ENCODE measurements at regions not wholly inside any gene's neighbourhood (a gene's known extent, or its start where the extent isn't known, plus 50 kb on each side); places are given as distances from the start of the nearest gene placed in this dataset.

DNA sequence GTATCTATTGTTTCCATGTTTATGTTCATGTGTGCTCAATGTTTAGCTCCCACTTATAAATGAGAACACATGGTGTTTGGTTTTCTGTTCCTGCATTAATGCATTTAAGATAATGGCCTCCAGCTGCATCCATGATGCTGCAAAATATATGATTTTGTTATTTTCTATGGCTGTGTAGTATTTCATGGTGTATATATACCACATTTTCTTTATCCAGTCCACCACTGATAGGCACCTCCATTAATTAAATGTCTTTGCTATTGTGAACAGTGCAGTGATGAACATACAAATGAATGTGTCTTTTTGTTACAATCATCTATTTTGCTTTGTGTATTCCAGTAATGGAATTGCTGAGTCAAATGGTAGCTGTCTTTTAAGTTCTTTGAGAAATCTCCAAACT lies 329.4 kb upstream of the MAGI2 start:
- intact Hi-C loops (cut with DNase I) = no loop called here
- TF ChIP-seq, protein P1, sequence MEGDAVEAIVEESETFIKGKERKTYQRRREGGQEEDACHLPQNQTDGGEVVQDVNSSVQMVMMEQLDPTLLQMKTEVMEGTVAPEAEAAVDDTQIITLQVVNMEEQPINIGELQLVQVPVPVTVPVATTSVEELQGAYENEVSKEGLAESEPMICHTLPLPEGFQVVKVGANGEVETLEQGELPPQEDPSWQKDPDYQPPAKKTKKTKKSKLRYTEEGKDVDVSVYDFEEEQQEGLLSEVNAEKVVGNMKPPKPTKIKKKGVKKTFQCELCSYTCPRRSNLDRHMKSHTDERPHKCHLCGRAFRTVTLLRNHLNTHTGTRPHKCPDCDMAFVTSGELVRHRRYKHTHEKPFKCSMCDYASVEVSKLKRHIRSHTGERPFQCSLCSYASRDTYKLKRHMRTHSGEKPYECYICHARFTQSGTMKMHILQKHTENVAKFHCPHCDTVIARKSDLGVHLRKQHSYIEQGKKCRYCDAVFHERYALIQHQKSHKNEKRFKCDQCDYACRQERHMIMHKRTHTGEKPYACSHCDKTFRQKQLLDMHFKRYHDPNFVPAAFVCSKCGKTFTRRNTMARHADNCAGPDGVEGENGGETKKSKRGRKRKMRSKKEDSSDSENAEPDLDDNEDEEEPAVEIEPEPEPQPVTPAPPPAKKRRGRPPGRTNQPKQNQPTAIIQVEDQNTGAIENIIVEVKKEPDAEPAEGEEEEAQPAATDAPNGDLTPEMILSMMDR (IDR thresholded peaks at IDR 0.05; ENCODE audit: borderline replicate concordance, extremely low read depth, insufficient read depth) = no peak
- H3K9ac ChIP-seq (ENCODE audit: low read length in 3 of 3) = no peak overlapping the region

DNA sequence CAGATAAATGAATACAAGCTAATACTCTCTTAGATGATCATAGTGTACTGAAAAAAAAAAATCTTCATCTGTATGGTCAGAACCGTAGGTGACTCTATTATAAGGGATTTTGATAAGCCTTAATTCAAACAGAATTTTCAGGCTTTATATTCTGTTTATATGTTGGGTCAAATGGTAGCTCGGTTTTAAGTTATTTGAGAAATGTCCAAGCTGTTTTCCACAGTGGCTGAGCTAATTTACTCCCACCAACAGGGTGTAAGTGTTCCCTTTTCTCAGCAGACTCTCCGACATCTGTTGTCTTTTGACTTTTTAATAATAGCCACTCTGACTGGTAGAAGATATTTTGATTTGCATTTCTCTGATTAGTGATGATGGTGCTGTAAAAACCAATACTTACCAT lies 328.8 kb upstream of the MAGI2 start:
- TF ChIP-seq, protein P1 (IDR thresholded peaks at IDR 0.05; ENCODE audit: borderline replicate concordance, extremely low read depth, insufficient read depth) = no peak
- no peak overlapping the region for H3K4me3 ChIP-seq (ENCODE audit: low read length in 3 of 3)
- H3K36me3 ChIP-seq (ENCODE audit: control insufficient read depth in 2 of 3, insufficient read depth in 3 of 3, low read length in 3 of 3) = no peaks in the 10 kb centered on the region
- no peaks in the 10 kb centered on the region for H3K27me3 ChIP-seq (ENCODE audit: control insufficient read depth, insufficient read depth, low read length)
- intact Hi-C loops (cut with DNase I) = no loop called here
- H3K9ac ChIP-seq (ENCODE audit: low read length in 3 of 3) = no peak overlapping the region
- no peak overlapping the region for H3K27ac ChIP-seq (ENCODE audit: low read depth in 2 of 2, low read length in 2 of 2)
- FAIRE-seq (no peak), DNase-seq (peak in 2 of 5 donors; percentile 19 to 51)
- peaks cover 0 to 2% (median 0%) of the 10 kb centered on the region in 3 donors for H3K4me1 ChIP-seq (ENCODE audit: control insufficient read depth in 2 of 3, insufficient read depth in 2 of 3, low read depth in 1 of 3, low read length in 3 of 3)
- peaks cover 0 to 4% (median 0%) of the 10 kb centered on the region in 3 donors for H3K9me3 ChIP-seq (ENCODE audit: control insufficient read depth in 2 of 3, insufficient read depth in 1 of 3, low read length in 3 of 3)

More for the DNA sequence above, 329.4 kb upstream of the MAGI2 start:
- no peak overlapping the region for H3K27ac ChIP-seq (ENCODE audit: low read depth in 2 of 2, low read length in 2 of 2)
- FAIRE-seq (no peak), DNase-seq (no peak)
- H3K4me1 ChIP-seq (ENCODE audit: control insufficient read depth in 2 of 3, insufficient read depth in 2 of 3, low read depth in 1 of 3, low read length in 3 of 3) = peaks cover 0 to 2% (median 0%) of the 10 kb centered on the region in 3 donors
- peaks cover 0 to 4% (median 0%) of the 10 kb centered on the region in 3 donors for H3K9me3 ChIP-seq (ENCODE audit: control insufficient read depth in 2 of 3, insufficient read depth in 1 of 3, low read length in 3 of 3)
- no peak overlapping the region for H3K4me3 ChIP-seq (ENCODE audit: low read length in 3 of 3)
- no peaks in the 10 kb centered on the region for H3K36me3 ChIP-seq (ENCODE audit: control insufficient read depth in 2 of 3, insufficient read depth in 3 of 3, low read length in 3 of 3)
- H3K27me3 ChIP-seq (ENCODE audit: control insufficient read depth, insufficient read depth, low read length) = no peaks in the 10 kb centered on the region

DNA sequence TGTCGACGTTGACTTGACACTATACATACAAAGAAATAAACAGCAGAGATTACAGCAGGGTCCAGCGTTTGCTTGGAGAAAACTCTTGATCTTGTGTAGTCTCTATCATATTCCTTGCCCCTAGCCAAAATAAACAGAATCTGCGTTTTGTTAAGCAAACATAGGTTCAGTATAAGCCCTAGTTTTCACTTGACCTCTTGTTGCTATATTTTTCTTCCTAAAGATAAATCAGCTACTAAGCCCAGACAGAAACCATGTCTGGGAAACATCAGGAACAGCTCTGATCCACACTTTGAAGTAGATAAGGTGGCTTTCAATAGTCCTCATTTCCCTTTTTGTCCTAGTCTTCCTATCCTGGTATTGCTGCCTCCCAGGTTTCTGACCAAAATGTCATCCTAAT lies 328.2 kb upstream of the MAGI2 start:
- intact Hi-C loops (cut with DNase I) = no loop called here
- Histone ChIP-seq H3K9ac (ENCODE audit: low read length in 3 of 3) (no peak overlapping the region), H3K36me3 (ENCODE audit: control insufficient read depth in 2 of 3, insufficient read depth in 3 of 3, low read length in 3 of 3) (no peaks in the 10 kb centered on the region), H3K4me3 (ENCODE audit: low read length in 3 of 3) (no peak overlapping the region), H3K27me3 (ENCODE audit: control insufficient read depth, insufficient read depth, low read length) (no peaks in the 10 kb centered on the region), H3K9me3 (ENCODE audit: control insufficient read depth in 2 of 3, insufficient read depth in 1 of 3, low read length in 3 of 3) (peaks cover 0 to 4% (median 0%) of the 10 kb centered on the region in 3 donors), H3K27ac (ENCODE audit: low read depth in 2 of 2, low read length in 2 of 2) (no peak overlapping the region), H3K4me1 (ENCODE audit: control insufficient read depth in 2 of 3, insufficient read depth in 2 of 3, low read depth in 1 of 3, low read length in 3 of 3) (peaks cover 0 to 2% (median 0%) of the 10 kb centered on the region in 3 donors)
- FAIRE-seq = no peak
- DNase-seq = peak in 2 of 5 donors; percentile 32 to 64
- TF ChIP-seq, protein P1 (IDR thresholded peaks at IDR 0.05; ENCODE audit: borderline replicate concordance, extremely low read depth, insufficient read depth) = no peak
